HepG2 (cell line): ENCODE measurements at regions not wholly inside any gene's neighbourhood (a gene's known extent, or its start where the extent isn't known, plus 50 kb on each side); places are given as distances from the start of the nearest gene placed in this dataset.

Experiments used
- ATAC-seq: fragments of 200-7000 bp; cut with Tn5 transposase; 3 replicates; pipeline ENCODE4 v1.9.1; 2020; ENCODE audit warnings: mild to moderate bottlenecking, moderate library complexity
- BruUV-seq: library from RNA; stranded (reverse); fragments of 400-500 nt; replicated peaks from 2 replicates; lab custom pipeline; 2021; lab: Mats Ljungman, UMichigan
- CTCF ChIA-PET: fragments of 300-600 bp; formaldehyde crosslinking; extraction: SDS; loops from one replicate; lab custom pipeline; 2021; ENCODE audit warnings: low total read pairs, inconsistent platforms, low intra/inter-chr PET ratio; lab: Yijun Ruan, JAX
- POLR2A ChIA-PET: fragments of 350-600 bp; sonication (Branson Sonifier 250); formaldehyde crosslinking; loops from one replicate; lab custom pipeline; 2020; ENCODE audit warnings: antibody characterized with exemption, inconsistent platforms; lab: Yijun Ruan, JAX
- DNase-seq: peaks from one replicate; pipeline ENCODE4 v3.0.0-alpha.2; 2015; ENCODE audit warnings: low spot score
- FAIRE-seq: peaks from 3 replicates; lab custom pipeline; 2011; peaks lifted over from hg19 to GRCh38; lab: Jason Lieb, UNC
- H2AFZ ChIP-seq: one replicate; pipeline ENCODE4 v1.6.1; 2011; ENCODE audit warnings: low read length, inconsistent platforms
- H3K27ac ChIP-seq: fragments of 300-600 bp; 3 replicates; pipeline ENCODE4 v1.8.0; 2011; ENCODE audit warnings: mixed run types, mild to moderate bottlenecking, mixed read lengths, low read length, inconsistent platforms; ENCODE audit not compliant: insufficient read depth; ENCODE audit errors: extremely low read length
- H3K27me3 ChIP-seq, 2 experiments: fragments of 200-600 bp in 1 of 2; 2 replicates in 1 of 2; 3 replicates in 1 of 2; pipeline versions ENCODE4 v1.6.0 to v1.8.0; 2011; ENCODE audit warnings: low read length in 2 of 2, mild to moderate bottlenecking in 2 of 2, moderate library complexity in 2 of 2, inconsistent platforms in 1 of 2; ENCODE audit not compliant: insufficient read depth in 2 of 2, control insufficient read depth in 1 of 2
- H3K36me3 ChIP-seq, 2 experiments: fragments of 200-600 bp in 1 of 2; replicated peaks in 1 of 2; 2 replicates in 1 of 2; 3 replicates in 1 of 2; pipeline versions ENCODE4 v1.5.1 to v1.8.0; 2011; ENCODE audit warnings: low read length in 2 of 2, inconsistent platforms in 1 of 2; ENCODE audit not compliant: insufficient read depth in 2 of 2, control insufficient read depth in 1 of 2
- H3K4me1 ChIP-seq: 2 replicates; pipeline ENCODE4 v1.5.1; 2012; ENCODE audit warnings: low read length, inconsistent platforms; ENCODE audit not compliant: insufficient read depth
- H3K4me2 ChIP-seq: 2 replicates; pipeline ENCODE4 v1.6.0; 2011; ENCODE audit warnings: low read depth, low read length, inconsistent platforms
- H3K4me3 ChIP-seq, 3 experiments: fragments of 200-600 bp in 1 of 3; sonication (generic), shearing (Covaris generic) in 1 of 3; replicated peaks in 1 of 3; 2 replicates each; pipeline ENCODE4 v1.5.1; 2011 to 2016; ENCODE audit warnings: low read length in 3 of 3, inconsistent platforms in 2 of 3, low read depth in 2 of 3, mild to moderate bottlenecking in 2 of 3, control low read depth in 1 of 3, mixed read lengths in 1 of 3; ENCODE audit not compliant: insufficient read depth in 1 of 3
- H3K79me2 ChIP-seq: one replicate; pipeline ENCODE4 v1.6.1; 2011; ENCODE audit warnings: low read length, inconsistent platforms; ENCODE audit not compliant: insufficient read depth
- H3K9ac ChIP-seq: 2 replicates; pipeline ENCODE4 v1.6.0; 2011; ENCODE audit warnings: mild to moderate bottlenecking, low read depth, low read length, inconsistent platforms; ENCODE audit not compliant: insufficient read depth
- H3K9me3 ChIP-seq: 2 replicates; pipeline ENCODE4 v1.5.1; 2012; ENCODE audit warnings: mild to moderate bottlenecking, low read length
- H4K20me1 ChIP-seq: 2 replicates; pipeline ENCODE4 v1.6.0; 2011; ENCODE audit warnings: inconsistent platforms, mild to moderate bottlenecking, low read length, moderate library complexity; ENCODE audit not compliant: insufficient read depth
- ARNT2 ChIP-seq: sonication (generic); formaldehyde crosslinking; IDR thresholded peaks from 2 replicates; pipeline ENCODE4 v1.8.0; 2022; ENCODE audit warnings: mild to moderate bottlenecking, low read depth, missing genetic modification reagents, moderate library complexity
- ASH2L ChIP-seq: fragments of 300-600, 200-600 bp; sonication (generic); IDR thresholded peaks from 2 replicates; pipeline ENCODE4 v1.7.0; 2017; ENCODE audit warnings: low read depth, mild to moderate bottlenecking, moderate library complexity, mixed read lengths, low read length; ENCODE audit not compliant: insufficient read length
- DBP ChIP-seq: sonication (generic); formaldehyde crosslinking; IDR thresholded peaks from 2 replicates; pipeline ENCODE4 v1.4.0; 2020; ENCODE audit warnings: missing genetic modification reagents; ENCODE audit errors: not compliant biosample characterization
- ELF4 ChIP-seq: sonication (generic); formaldehyde crosslinking; IDR thresholded peaks from 2 replicates; pipeline ENCODE4 v1.5.0; 2020; ENCODE audit warnings: missing genetic modification reagents, mild to moderate bottlenecking, moderate library complexity, borderline replicate concordance
- ELK4 ChIP-seq: sonication (generic); formaldehyde crosslinking; IDR thresholded peaks from 2 replicates; pipeline ENCODE4 v1.9.0; 2021; ENCODE audit warnings: missing genetic modification reagents, borderline replicate concordance
- KDM4B ChIP-seq: sonication (generic); formaldehyde crosslinking; IDR thresholded peaks from 2 replicates; pipeline ENCODE4 v1.4.0; 2020; ENCODE audit warnings: missing genetic modification reagents
- NR2F1 ChIP-seq, 2 experiments: fragments of 450-650 bp in 1 of 2; formaldehyde crosslinking in 1 of 2; IDR thresholded peaks; 2 replicates each; pipeline versions ENCODE4 v1.5.0 to v1.6.1; 2016 to 2020; ENCODE audit warnings: mild to moderate bottlenecking in 1 of 2, missing compliant biosample characterization in 1 of 2, missing genetic modification reagents in 1 of 2, moderate library complexity in 1 of 2
- PAX8 ChIP-seq: sonication (generic); formaldehyde crosslinking; IDR thresholded peaks from 2 replicates; pipeline ENCODE4 v1.8.0; 2022; ENCODE audit warnings: mild to moderate bottlenecking, missing genetic modification reagents, borderline replicate concordance
- SMARCC2 ChIP-seq: fragments of 450-650 bp; IDR thresholded peaks from 2 replicates; pipeline ENCODE4 v1.6.1; 2017; ENCODE audit warnings: antibody characterized with exemption, mild to moderate bottlenecking
- STAT6 ChIP-seq: sonication (generic); formaldehyde crosslinking; IDR thresholded peaks from 2 replicates; pipeline ENCODE4 v1.4.0; 2020; ENCODE audit warnings: missing genetic modification reagents, mild to moderate bottlenecking, borderline replicate concordance
- TEAD2 ChIP-seq: sonication (generic); formaldehyde crosslinking; IDR thresholded peaks from 2 replicates; pipeline ENCODE4 v1.9.0; 2021; ENCODE audit warnings: missing genetic modification reagents
- ZNF331 ChIP-seq: sonication (generic); formaldehyde crosslinking; IDR thresholded peaks from 2 replicates; pipeline ENCODE4 v1.4.0; 2020; ENCODE audit warnings: missing genetic modification reagents
- ZNF451 ChIP-seq: sonication (generic); formaldehyde crosslinking; IDR thresholded peaks from 2 replicates; pipeline ENCODE4 v1.5.0; 2020; ENCODE audit warnings: mild to moderate bottlenecking, missing genetic modification reagents
- ZNF576 ChIP-seq: sonication (generic); formaldehyde crosslinking; IDR thresholded peaks from 2 replicates; pipeline ENCODE4 v1.4.0; 2020; ENCODE audit warnings: mild to moderate bottlenecking, missing genetic modification reagents
- ZNF773 ChIP-seq: sonication (generic); formaldehyde crosslinking; IDR thresholded peaks from 2 replicates; pipeline ENCODE4 v1.4.0; 2020; ENCODE audit warnings: missing genetic modification reagents, borderline replicate concordance
- ZNF784 ChIP-seq: sonication (generic); formaldehyde crosslinking; IDR thresholded peaks from 2 replicates; pipeline ENCODE4 v1.5.1; 2020; ENCODE audit warnings: missing genetic modification reagents, mild to moderate bottlenecking, borderline replicate concordance
- WGBS: methylation state at CpG from one replicate; pipeline ENCODE4 v1.1.6; 2017; ENCODE audit warnings: low lambda C conversion rate; 5-methylcytosine and 5-hydroxymethylcytosine counted together
- in situ Hi-C: cut with HindIII; loops from 2 replicates; pipeline ENCODE4 v1.10.0; 2017; ENCODE audit warnings: low pct_unique_long_range_greater_than_20kb; ENCODE audit not compliant: extremely low pct_ligation_motif_present
- intact Hi-C: fragments of 100-400 bp; cut with micrococcal nuclease; formaldehyde crosslinking; loops from one replicate; pipeline ENCODE4 v1.10.0; 2022; ENCODE audit not compliant: unreplicated experiment

- TF ChIP-seq STAT6 (CRISPR knock-in tag) (no peak), SMARCC2 (no peak), ARNT2 (CRISPR knock-in tag) (no peak), DBP (CRISPR knock-in tag) (no peak), ZNF331 (CRISPR knock-in tag) (no peak), ZNF784 (CRISPR knock-in tag) (no peak), ZNF576 (CRISPR knock-in tag) (no peak), TEAD2 (CRISPR knock-in tag) (no peak)
These were observed 1226.0 kb upstream of the SEL1L start (continued) for GRCh38 chr14:82759656-82760055.

GRCh38 chr14:82766123-82766522 is 1232.5 kb upstream of the SEL1L start:
- Histone ChIP-seq H3K4me1 (no peaks in the 10 kb centered on the region), H3K79me2 (no peaks in the 10 kb centered on the region), H3K9me3 (no peaks in the 10 kb centered on the region; the same call in none of the 2 replicates), H3K9ac (no peak overlapping the region), H4K20me1 (no peaks in the 10 kb centered on the region), H2AFZ (no peak overlapping the region), H3K27me3 (no peaks in the 10 kb centered on the region; a peak in 1 of 5 replicates), H3K4me3 (no peak overlapping the region), H3K27ac (no peak overlapping the region), H3K4me2 (no peak overlapping the region), H3K36me3 (no peaks in the 10 kb centered on the region)
- ChIA-PET POLR2A (no interaction called here), CTCF (no interaction called here)
- FAIRE-seq (no peak), ATAC-seq (no peak), DNase-seq (no peak)
- in situ Hi-C loops = no loop called here
- WGBS = 2% methylated on average over 5 of the region's 5 CpGs
- BruUV-seq = no TSS peak
- TF ChIP-seq KDM4B (no peak), ELF4 (CRISPR knock-in tag) (no peak), NR2F1 (CRISPR knock-in tag; IDR thresholded peaks at IDR 0.05) (no peak), ZNF451 (CRISPR knock-in tag) (no peak), ASH2L (no peak), PAX8 (CRISPR knock-in tag) (no peak), ELK4 (CRISPR knock-in tag) (no peak), ZNF773 (no peak)
- intact Hi-C loops = no loop called here
